Kidney glomerular epithelial cell (primary cell): ENCODE measurements at regions not wholly inside any gene's neighbourhood (a gene's known extent, or its start where the extent isn't known, plus 50 kb on each side); places are given as distances from the start of the nearest gene placed in this dataset.
"Not testable (repeated sequence)": the region's sequence is repeated elsewhere in the genome, so short reads cannot be mapped to it uniquely, and the experiment has no call there.

ENCODE experiments used
- DNase-seq: peaks from one replicate; lab custom pipeline; 2025; lab: John Stamatoyannopoulos, UW

DNA sequence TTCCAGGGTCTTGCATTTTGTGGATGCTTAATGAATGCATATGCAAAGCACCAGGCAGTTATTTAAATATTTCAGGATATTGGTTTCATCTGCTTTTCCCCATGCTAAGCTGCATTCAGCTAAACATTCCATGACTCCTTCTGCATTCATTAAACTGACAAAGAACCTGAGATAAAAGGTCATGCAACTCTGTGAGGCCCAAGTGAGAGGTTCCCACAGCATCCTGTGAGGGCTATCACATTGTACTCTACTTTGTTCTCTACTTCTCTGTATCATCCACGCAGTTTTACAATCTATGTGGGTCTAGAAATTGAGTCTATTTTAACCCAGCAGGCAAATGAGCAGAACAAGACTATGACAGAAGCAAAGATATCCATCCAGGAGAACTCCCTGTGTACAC lies 86.4 kb upstream of the PRSS16 start:
- no peak for DNase-seq

- DNase-seq = no peak
These were observed 85.9 kb upstream of the PRSS16 start for GRCh38 chr6:27161603-27161945.

DNA sequence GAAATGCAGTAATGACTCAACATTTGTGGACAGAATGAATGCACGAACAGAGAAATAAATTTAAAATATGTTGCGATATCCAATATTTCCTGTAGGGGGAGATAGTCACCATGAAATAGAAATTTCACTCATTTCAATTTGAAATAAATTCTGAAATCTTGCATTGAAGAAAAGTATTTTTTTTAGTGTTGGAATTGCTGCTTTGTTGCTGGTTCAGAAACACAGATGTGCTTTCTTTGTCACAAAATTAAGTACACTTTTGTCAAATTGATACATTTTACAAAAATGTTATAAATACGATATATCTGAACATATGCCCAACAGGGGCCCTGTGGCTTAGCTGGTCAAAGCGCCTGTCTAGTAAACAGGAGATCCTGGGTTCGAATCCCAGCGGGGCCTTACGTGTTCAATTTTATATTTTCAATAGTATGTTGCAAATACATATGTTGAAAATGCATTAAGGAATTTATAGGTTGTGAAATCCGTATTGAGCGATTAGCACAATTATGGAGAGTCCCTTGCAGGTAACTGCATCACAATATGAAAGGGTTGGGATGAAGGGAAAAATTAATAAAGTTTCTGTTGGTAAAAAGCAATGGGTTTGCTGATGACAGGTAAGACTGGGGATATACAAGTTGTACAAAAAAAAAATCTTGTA lies 85.4 kb upstream of the PRSS16 start:
- peak; percentile 48 for DNase-seq

DNA sequence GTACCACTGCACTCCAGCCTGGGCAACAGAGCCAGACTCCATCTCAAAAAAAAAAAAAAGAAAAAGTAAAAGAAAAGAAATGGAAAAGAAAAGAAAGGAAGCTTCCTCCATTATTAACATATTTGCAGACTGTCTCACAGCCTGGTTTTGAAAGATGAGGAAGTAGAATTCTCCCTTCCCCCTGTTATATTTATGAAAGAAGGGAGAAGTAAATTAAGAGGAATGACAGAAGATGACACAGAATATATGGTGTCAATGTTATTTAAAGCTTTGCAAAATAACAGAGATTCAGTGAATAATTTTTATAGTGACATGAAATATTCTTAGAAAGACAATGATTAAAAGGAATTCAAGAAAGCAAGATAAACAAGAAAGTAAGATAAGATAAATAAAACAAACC lies 83.7 kb upstream of the PRSS16 start:
- no peak for DNase-seq

GRCh38 chr6:27168108-27168507 lies 79.4 kb upstream of the PRSS16 start:
- DNase-seq = no peak

DNA sequence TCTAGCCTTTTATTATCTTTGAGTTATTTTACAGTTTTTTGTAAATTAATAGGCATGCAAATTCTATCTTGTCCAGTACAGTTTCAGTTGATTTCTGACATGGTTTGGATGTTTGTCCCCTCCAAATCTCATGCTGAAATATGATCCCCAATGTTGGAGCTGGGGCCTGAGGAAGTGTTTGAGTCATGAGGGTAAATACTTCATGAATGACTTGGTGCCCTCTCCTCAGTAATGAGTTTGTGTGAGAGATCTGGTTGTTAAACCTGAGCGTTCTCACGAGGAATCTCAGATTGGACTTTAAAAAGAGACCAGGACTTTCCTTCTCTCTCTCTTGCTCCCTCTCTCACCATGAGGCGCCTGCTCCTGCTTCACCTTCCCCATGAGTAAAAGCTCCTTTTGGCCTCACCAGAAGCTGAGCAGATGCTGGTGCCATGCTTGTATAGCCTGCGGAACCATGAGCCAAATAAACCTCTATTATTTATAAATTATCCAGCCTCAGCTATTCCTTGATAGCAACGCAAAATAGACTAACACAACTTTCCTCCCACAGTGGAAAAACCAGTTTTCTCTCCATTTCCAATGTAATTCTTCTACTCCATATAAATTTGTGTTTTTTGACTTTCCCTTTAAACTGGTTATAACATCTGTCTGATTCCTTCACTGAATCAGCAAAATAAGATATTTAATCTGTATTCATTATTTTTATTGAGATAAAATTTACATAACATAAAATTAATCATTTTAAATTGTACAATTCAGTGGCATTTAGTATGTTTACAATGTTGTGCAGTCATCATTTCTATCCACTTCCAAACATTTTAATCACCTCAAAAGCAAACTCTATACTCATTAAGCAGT lies 78.7 kb upstream of the PRSS16 start:
- DNase-seq = peak; percentile 11

DNA sequence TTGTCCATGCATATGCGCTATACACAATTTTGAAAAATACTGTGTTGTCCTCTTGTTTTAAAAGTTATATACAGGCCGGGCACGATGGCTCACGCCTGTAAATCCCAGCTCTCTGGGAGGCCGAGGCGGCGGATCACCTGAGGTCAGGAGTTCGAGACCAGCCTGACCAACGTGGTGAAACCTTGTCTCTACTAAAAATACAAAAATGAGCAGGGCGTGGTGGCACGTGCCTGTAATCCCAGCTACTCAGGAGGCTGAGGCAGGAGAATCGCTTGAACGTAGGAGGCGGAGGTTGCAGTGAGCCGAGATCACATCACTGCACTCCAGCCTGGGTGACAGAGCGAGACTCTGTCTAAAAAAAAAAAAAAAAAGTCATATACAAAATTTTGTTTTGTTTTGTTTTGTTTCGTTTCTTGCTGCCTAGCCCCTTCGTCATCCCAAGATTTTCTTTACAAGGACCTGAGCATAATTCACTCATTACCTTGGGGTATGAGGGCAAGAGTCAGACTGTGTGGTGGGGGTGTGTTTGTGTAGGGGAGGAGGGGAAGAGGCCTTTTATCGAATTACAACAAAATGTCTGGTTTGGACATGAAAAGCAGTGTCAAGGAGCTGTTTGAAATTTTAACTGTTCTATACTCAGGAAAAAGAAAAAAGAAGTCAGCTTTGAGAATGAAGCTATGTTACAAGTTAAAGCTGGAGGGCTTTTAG lies 74.8 kb upstream of the PRSS16 start:
- not testable (repeated sequence) for DNase-seq

DNA sequence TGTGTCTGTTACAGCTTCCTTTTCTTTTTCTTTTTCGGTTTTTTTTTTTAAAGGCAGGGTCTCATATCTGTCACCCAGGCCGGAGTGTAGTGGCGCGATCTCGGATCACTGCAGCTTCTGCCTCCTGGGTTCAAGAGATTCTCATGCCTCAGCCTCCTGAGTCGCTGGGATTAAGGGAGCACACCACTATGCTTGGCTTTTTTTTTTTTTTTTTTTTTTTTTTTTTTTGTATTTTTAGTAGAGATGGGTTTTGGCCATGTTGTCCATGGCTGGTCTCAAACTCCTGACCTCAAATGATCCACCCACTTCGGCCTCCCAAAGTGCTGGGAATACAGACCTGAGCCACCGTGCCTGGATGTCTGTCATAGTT lies 74.3 kb upstream of the PRSS16 start:
- DNase-seq = not testable (repeated sequence)

DNA sequence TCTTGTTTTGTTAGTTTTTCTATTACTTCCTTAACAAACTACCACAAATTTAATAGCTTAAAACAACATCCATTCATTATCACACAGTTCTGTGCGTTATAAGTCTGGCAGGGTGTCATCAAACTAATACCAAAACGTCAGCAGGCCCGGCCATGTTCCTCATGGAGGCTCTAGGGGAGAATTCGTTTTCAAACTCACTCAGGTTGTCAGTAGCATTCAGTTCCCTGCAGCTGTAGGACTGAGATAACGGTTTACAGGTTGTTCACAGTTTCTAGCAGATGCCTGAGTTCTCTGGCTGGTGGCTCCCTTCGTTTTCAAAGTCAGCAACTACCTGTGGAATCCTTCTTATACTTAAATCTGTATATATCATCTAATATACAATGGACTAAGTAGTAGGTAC lies 72.5 kb upstream of the PRSS16 start:
- DNase-seq = no peak

DNA sequence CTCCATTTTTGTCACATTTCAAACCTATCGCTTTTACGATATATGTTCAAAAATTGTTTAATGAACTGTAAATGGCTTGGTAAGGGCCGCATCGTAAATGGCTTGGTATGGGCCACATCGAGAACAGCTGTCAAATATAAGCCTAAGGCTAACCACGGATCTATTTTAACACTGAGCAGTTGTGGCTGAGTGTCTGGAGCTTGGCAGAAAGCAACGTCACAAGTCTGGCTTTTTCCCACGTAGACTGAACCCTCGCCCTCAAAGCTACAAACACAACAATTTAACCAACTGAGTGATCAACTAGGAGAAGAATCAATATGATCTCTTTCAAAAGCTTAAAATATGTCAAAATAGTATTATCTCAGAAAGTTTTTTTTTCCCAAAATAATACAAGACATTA lies 71.4 kb upstream of the PRSS16 start:
- DNase-seq = no peak

GRCh38 chr6:27176523-27177484 lies 70.7 kb upstream of the PRSS16 start:
- DNase-seq = peak; percentile 51

GRCh38 chr6:27177485-27178406 lies 69.8 kb upstream of the PRSS16 start:
- DNase-seq = peak; percentile 88

DNA sequence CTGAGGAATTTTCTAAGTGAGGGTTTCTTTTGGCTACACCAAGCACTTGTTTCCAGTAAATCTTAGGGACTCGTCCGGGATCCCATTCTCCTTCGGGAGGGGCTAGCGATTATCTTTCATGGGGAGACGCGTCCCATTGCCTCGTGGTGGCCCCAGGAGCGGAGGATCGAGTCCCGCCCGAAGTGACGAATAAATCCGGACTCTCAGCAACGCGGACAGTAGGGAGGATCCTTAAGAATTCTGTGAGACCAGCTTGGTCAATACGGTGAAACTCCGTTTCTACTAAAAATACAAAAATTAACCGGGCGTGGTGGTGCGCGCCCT lies 69.1 kb upstream of the PRSS16 start:
- DNase-seq = no peak

DNA sequence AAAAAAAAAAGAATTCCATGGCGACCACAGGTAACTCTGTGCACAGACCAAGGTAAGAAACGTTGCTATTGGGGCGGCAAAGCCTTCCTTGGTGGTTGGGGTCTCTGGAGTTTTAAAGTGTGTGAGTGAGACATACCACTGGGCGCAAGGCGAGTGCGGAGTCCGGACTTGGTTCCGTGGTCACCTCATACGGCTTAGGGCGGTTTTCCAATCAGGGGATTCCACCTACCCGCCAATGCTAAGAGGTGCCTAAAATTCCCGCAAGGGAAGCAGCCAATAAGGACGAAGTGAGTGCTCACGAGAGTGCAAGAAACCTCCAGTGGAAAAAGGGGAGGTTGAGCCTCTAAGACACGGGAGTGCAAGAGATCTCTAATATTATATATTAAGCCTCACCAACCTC lies 68.6 kb upstream of the PRSS16 start:
- no peak for DNase-seq

DNA sequence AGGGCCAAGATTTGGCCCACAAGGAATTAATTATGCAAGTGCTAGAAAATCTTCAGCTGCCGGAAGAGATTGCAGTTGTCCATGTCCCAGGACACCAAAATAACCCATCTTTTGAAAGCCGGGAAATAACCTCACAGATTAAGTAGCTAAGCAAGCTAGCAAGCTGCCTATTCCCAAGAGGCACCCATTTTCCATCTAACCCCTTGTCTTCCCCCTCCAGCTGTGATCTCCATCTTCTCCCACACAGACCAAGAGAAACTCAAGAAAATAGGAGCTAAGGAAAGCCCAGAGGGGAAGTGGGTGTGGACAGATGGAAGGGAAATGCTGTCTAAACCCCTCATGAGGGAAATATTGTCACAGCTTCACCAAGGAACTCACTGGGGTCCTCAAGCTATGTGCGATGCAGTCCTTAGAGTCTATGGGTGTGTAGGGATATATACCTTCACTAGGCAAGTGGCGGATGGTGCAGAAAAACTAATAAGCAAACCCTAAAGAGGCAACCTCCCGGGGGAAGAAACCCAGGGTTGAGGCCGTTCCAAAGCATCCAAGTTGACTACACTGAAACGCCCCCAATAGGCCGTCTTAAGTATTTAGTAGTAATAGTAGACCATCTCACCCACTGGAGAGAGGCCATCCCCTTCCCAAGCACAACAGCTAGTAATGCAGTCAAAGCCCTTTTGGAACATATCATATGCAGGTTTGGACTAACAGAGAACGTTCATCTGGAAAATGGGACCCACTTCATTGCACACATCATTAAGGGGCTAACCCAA lies 64.3 kb upstream of the PRSS16 start:
- no peak for DNase-seq

DNA sequence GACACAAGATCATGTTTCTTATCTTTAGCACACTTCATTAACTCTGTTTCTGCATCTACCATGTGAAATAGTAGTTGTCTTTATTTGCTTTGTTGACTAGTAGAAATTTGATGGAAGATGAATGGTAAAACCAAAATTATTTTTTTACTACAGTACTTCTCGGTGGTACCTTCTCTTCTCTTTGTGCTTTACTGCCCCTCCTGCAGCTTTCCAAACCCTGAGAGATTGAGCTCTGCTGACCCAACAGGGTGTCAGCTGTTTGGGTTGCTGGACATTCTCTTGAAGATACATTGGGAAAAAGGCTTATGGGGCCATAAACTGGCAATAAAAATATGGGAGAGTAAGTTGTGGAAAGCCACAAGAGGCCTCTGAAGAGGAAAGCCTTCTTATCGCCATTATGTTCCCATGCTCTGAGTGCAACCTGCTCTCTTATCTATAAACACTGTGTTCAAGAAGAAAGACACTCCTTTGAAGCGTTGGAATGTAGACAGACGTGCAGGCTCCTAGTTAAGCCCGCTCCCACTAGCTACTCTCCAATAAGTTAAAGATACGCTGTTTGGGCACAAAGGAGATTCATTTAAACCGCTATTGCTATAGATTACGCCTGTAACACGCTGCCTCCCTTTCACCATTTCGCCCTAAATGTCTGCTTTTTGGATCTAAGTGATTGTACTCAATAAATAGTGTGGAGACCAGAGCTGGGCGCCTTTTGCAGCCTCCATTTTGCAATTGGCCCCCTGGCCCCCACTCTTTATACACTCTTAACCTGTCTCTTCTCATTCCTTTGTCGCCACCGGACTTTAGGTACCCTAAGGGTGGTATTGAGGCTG lies 60.1 kb upstream of the PRSS16 start:
- no peak for DNase-seq

DNA sequence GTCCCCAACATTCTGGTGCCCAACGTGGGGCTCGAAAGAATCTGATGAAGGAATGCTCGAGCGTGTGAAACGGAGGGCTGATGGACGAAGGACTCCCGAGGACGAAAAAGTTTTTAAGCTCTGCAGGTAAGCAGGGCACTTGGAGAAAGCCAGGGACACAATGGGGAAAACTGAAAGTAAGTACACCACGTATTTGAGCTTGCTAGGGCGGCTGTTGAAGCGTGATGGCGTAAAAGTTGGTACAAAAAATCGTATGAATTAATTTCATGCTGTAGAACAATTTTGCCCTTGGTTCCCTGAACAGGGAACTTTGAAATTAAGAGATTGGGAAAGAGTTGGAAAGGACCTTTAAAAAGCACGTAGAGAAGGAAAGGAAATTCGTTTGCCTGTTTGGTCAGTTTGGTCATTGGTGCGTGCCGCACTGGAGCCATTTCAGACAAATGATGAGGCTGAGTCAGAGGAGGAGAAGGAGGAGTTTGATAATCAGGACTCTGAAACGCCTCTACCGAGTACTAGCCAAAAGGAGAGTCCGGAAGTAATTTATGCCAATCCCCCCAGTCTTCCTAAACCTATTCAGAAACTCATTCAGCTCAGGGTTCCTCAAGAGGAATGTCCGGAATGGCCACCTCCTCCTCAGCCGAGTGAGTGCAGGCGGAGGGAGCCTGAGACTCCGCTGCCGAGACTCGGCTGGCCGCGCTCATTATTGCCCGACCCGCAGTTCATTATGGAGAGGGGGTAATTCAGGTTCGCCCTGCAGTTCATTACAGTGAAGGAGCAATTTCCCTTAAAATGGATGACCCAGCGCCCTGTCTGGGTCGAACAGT lies 59.2 kb upstream of the PRSS16 start:
- peak; percentile 97 for DNase-seq

DNA sequence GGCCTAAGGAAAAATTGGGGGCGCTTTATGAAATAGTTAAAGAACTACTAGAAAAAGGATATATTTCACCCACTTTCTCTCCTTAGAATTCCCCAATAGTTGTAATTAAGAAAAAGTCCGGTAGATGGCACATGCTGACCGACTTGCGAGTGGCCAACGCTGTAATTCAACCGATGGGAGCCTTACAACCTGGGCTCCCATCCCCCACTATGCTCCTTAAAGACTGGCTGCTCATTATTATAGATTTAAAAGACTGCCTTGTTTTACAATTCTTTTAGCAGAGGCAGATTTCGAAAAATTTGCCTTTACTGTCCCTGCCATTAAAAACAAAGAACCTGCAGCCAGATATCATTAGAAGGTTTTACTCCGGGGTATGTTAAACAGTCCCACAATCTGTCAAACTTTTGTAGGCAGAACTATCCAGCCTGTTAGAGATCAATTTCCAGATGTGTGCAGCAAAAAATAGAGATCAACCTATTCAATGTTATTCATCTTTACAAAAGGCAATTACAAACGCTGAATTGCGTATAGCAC lies 58.5 kb upstream of the PRSS16 start:
- peak; percentile 79 for DNase-seq
